HEK293 (cell line): ENCODE measurements at regions not wholly inside any gene's neighbourhood (a gene's known extent, or its start where the extent isn't known, plus 50 kb on each side); places are given as distances from the start of the nearest gene placed in this dataset.

Experiments used
- CTCF ChIA-PET: fragments of 350-600 bp; formaldehyde crosslinking; extraction: SDS; loops from one replicate; lab custom pipeline; 2021; ENCODE audit warnings: antibody characterized with exemption; lab: Yijun Ruan, JAX
- POLR2A ChIA-PET: fragments of 300-600 bp; formaldehyde crosslinking; extraction: SDS; loops from one replicate; lab custom pipeline; 2020; ENCODE audit warnings: antibody characterized with exemption, inconsistent platforms; lab: Yijun Ruan, JAX
- H3K27ac ChIP-seq: fragments of 200-500 bp; sonication (Bioruptor generic); 2 replicates; pipeline ENCODE4 v1.5.1; 2014; ENCODE audit warnings: low read depth, low read length, control low read depth, inconsistent platforms; ENCODE audit errors: extremely low read depth
- H3K36me3 ChIP-seq, 2 experiments: fragments of 200-500 bp in 1 of 2; sonication (Bioruptor generic) in 1 of 2; 1 replicate in 1 of 2; 2 replicates in 1 of 2; pipeline ENCODE4 v1.5.1; 2014 to 2017; ENCODE audit warnings: inconsistent platforms in 2 of 2, low read length in 2 of 2; ENCODE audit not compliant: control insufficient read depth in 2 of 2, insufficient read depth in 1 of 2
- H3K4me1 ChIP-seq: fragments of 200-500 bp; sonication (Bioruptor generic); 2 replicates; pipeline ENCODE4 v1.5.1; 2014; ENCODE audit warnings: mild to moderate bottlenecking, low read length, inconsistent platforms; ENCODE audit not compliant: control insufficient read depth, insufficient read depth
- H3K4me3 ChIP-seq: 2 replicates; pipeline ENCODE4 v1.5.1; 2011; ENCODE audit warnings: low read depth, mild to moderate bottlenecking, control low read depth, low read length, moderate library complexity
- H3K9me3 ChIP-seq: fragments of 200-500 bp; sonication (Bioruptor generic); 2 replicates; pipeline ENCODE4 v1.5.1; 2014; ENCODE audit warnings: low read depth, low read length, inconsistent platforms; ENCODE audit not compliant: control insufficient read depth, insufficient read depth
- BCL6B ChIP-seq: fragments of 450-650 bp; formaldehyde crosslinking; IDR thresholded peaks from 2 replicates; pipeline ENCODE4 v1.5.1; 2017; ENCODE audit warnings: missing biosample characterization, missing genetic modification characterization
- GLIS2 ChIP-seq: fragments of 450-650 bp; formaldehyde crosslinking; IDR thresholded peaks from 2 replicates; pipeline ENCODE4 v1.5.1; 2016; ENCODE audit warnings: missing biosample characterization, missing genetic modification characterization
- MZF1 ChIP-seq: fragments of 450-650 bp; formaldehyde crosslinking; IDR thresholded peaks from 2 replicates; pipeline ENCODE4 v1.5.1; 2017; ENCODE audit warnings: missing biosample characterization, missing genetic modification characterization, borderline replicate concordance
- PBX3 ChIP-seq: sonication (generic); formaldehyde crosslinking; IDR thresholded peaks from 2 replicates; pipeline ENCODE4 v1.8.1; 2022; ENCODE audit warnings: mild to moderate bottlenecking, moderate library complexity, missing genetic modification reagents
- REPIN1 ChIP-seq: fragments of 450-650 bp; formaldehyde crosslinking; IDR thresholded peaks from 2 replicates; pipeline ENCODE4 v1.5.1; 2017; ENCODE audit warnings: missing biosample characterization, missing genetic modification characterization, low read depth
- SETDB1 ChIP-seq: IDR thresholded peaks from one replicate; pipeline ENCODE4 v1.6.1; 2017; ENCODE audit warnings: mild to moderate bottlenecking, low read length, moderate library complexity, mixed read lengths; ENCODE audit not compliant: insufficient read length
- SP7 ChIP-seq: fragments of 450-650 bp; formaldehyde crosslinking; IDR thresholded peaks from 2 replicates; pipeline ENCODE4 v1.5.1; 2016; ENCODE audit warnings: missing biosample characterization, missing genetic modification characterization
- TCF7L2 ChIP-seq: IDR thresholded peaks from 2 replicates; pipeline ENCODE4 v1.6.1; 2011; ENCODE audit warnings: low read depth, mild to moderate bottlenecking, inconsistent platforms, low read length, moderate library complexity, borderline replicate concordance
- TRIM28 ChIP-seq: IDR thresholded peaks from 2 replicates; pipeline ENCODE4 v1.6.1; 2011; ENCODE audit warnings: low read length, control low read depth, borderline replicate concordance
- ZNF133 ChIP-seq: fragments of 450-650 bp; formaldehyde crosslinking; IDR thresholded peaks from 2 replicates; pipeline ENCODE4 v1.5.1; 2016; ENCODE audit warnings: missing biosample characterization, missing genetic modification characterization
- ZNF174 ChIP-seq: fragments of 450-650 bp; formaldehyde crosslinking; IDR thresholded peaks from 2 replicates; pipeline ENCODE4 v1.5.0; 2017; ENCODE audit warnings: missing biosample characterization, mild to moderate bottlenecking, missing genetic modification characterization
- ZNF19 ChIP-seq: fragments of 450-650 bp; formaldehyde crosslinking; IDR thresholded peaks from 2 replicates; pipeline ENCODE4; 2016; ENCODE audit warnings: missing biosample characterization, missing genetic modification characterization, low read depth
- ZNF2 ChIP-seq: fragments of 450-650 bp; formaldehyde crosslinking; IDR thresholded peaks from 2 replicates; pipeline ENCODE4 v1.5.1; 2016; ENCODE audit warnings: missing biosample characterization, missing genetic modification characterization
- ZNF202 ChIP-seq: fragments of 450-650 bp; formaldehyde crosslinking; IDR thresholded peaks from 2 replicates; pipeline ENCODE4 v1.5.1; 2016; ENCODE audit warnings: missing biosample characterization, missing genetic modification characterization, borderline replicate concordance
- ZNF223 ChIP-seq: fragments of 450-650 bp; formaldehyde crosslinking; IDR thresholded peaks from 2 replicates; pipeline ENCODE4 v1.5.1; 2016; ENCODE audit warnings: missing biosample characterization, missing genetic modification characterization
- ZNF302 ChIP-seq: fragments of 450-650 bp; formaldehyde crosslinking; IDR thresholded peaks from 2 replicates; pipeline ENCODE4 v1.5.1; 2016; ENCODE audit warnings: missing biosample characterization, missing genetic modification characterization, low read depth
- ZNF394 ChIP-seq: fragments of 450-650 bp; formaldehyde crosslinking; IDR thresholded peaks from 2 replicates; pipeline ENCODE4 v1.5.1; 2016; ENCODE audit warnings: missing biosample characterization, missing genetic modification characterization, mild to moderate bottlenecking, moderate library complexity, borderline replicate concordance
- ZNF433 ChIP-seq: fragments of 450-650 bp; formaldehyde crosslinking; IDR thresholded peaks from 2 replicates; pipeline ENCODE4 v1.5.1; 2016; ENCODE audit warnings: missing biosample characterization, missing genetic modification characterization, low read depth
- ZNF560 ChIP-seq: fragments of 450-650 bp; formaldehyde crosslinking; IDR thresholded peaks from 2 replicates; pipeline ENCODE4 v1.5.1; 2017; ENCODE audit warnings: missing biosample characterization, missing genetic modification characterization, borderline replicate concordance
- ZNF600 ChIP-seq: fragments of 450-650 bp; formaldehyde crosslinking; IDR thresholded peaks from 2 replicates; pipeline ENCODE4 v1.5.1; 2016; ENCODE audit warnings: missing biosample characterization, missing genetic modification characterization
- ZNF610 ChIP-seq: fragments of 450-650 bp; formaldehyde crosslinking; IDR thresholded peaks from 2 replicates; pipeline ENCODE4 v1.5.1; 2016; ENCODE audit warnings: missing biosample characterization, missing genetic modification characterization, borderline replicate concordance
- ZNF639 ChIP-seq: fragments of 450-650 bp; formaldehyde crosslinking; IDR thresholded peaks from 2 replicates; pipeline ENCODE4 v1.5.1; 2016; ENCODE audit warnings: missing biosample characterization, missing genetic modification characterization
- ZNF707 ChIP-seq: fragments of 450-650 bp; formaldehyde crosslinking; IDR thresholded peaks from 2 replicates; pipeline ENCODE4 v1.5.1; 2016; ENCODE audit warnings: missing biosample characterization, missing genetic modification characterization
- ZNF768 ChIP-seq: fragments of 450-650 bp; formaldehyde crosslinking; IDR thresholded peaks from 2 replicates; pipeline ENCODE4 v1.5.1; 2018; ENCODE audit warnings: missing biosample characterization, mild to moderate bottlenecking, missing genetic modification characterization
- ZNF830 ChIP-seq: fragments of 450-650 bp; IDR thresholded peaks from 2 replicates; pipeline ENCODE4 v1.5.0; 2018; ENCODE audit warnings: missing biosample characterization, missing genetic modification characterization, low read depth, mild to moderate bottlenecking, moderate library complexity
- ZSCAN23 ChIP-seq: fragments of 450-650 bp; formaldehyde crosslinking; IDR thresholded peaks from 2 replicates; pipeline ENCODE4 v1.5.1; 2016; ENCODE audit warnings: missing biosample characterization, missing genetic modification characterization
- TF ChIP-seq, protein P1 (sequence below): fragments of 450-650 bp; formaldehyde crosslinking; IDR thresholded peaks from 2 replicates; pipeline ENCODE4 v1.5.1; 2017; ENCODE audit warnings: missing biosample characterization, mild to moderate bottlenecking, missing genetic modification characterization, moderate library complexity

DNA sequence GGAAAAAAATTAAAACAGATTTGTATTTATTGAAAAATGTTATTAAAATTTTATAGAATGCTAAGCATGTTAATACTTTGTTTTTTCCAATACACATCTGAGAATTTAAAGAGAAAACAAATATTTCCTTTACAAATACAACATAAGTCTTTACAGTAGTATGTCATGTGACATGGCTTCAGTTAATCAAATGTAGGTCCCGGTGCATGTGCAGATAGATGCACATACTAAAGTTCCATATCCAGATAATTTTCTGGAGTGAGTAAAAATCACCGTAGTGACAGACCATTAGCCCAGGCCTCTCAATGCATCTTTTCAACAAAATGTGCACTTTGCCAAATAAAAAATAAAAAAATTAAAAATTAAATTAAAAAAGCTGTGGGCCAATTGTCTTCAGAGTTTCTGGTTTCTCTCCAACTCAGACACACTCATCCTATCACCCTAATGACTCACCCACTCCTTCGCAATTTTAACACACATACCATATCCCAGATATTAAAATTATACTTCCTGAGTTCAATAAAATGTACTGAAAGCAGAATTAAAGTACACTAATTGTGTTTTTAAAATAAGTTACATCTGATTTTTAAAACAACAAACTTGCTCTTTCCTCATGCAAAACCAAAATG is 508.1 kb downstream of the NR2F1-AS1 start:
- POLR2A ChIA-PET = no interaction called here
- no peaks in the 10 kb centered on the region for H3K9me3 ChIP-seq
- H3K36me3 ChIP-seq = no peaks in the 10 kb centered on the region
- no peak overlapping the region for H3K4me3 ChIP-seq
- H3K27ac ChIP-seq = no peak overlapping the region
- CTCF ChIA-PET = no interaction called here
- no peaks in the 10 kb centered on the region for H3K4me1 ChIP-seq
- TF ChIP-seq, protein P1, sequence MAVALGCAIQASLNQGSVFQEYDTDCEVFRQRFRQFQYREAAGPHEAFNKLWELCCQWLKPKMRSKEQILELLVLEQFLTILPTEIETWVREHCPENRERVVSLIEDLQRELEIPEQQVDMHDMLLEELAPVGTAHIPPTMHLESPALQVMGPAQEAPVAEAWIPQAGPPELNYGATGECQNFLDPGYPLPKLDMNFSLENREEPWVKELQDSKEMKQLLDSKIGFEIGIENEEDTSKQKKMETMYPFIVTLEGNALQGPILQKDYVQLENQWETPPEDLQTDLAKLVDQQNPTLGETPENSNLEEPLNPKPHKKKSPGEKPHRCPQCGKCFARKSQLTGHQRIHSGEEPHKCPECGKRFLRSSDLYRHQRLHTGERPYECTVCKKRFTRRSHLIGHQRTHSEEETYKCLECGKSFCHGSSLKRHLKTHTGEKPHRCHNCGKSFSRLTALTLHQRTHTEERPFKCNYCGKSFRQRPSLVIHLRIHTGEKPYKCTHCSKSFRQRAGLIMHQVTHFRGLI (tag by site-specific recombination) = no peak
- TF ChIP-seq ZSCAN23 (tag by site-specific recombination) (no peak), SP7 (no peak), MZF1 (tag by site-specific recombination) (no peak), ZNF223 (no peak), ZNF830 (tag by site-specific recombination) (no peak), BCL6B (no peak), ZNF133 (tag by site-specific recombination) (no peak), ZNF202 (tag by site-specific recombination) (no peak), ZNF174 (tag by site-specific recombination) (no peak), REPIN1 (no peak)

DNA sequence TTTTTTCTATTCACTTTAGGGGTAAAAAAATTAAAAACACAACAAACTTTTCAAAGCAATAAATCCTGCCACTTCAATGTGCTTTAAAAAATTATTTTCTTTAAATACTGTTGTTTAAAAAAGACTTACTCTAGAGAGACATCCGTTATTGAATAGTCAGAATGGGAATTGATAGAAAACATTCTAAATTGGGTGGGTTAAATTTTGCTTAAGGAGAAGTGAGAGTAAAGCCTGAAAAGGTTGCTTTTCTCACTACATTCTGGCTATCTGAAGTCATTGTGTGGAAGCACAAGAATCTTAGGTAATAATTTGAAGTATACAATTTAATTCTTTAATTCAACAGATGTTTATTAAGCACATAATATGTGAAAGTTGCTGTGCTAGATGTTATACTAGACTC is 509.3 kb downstream of the NR2F1-AS1 start:
- H3K27ac ChIP-seq = no peak overlapping the region
- no peaks in the 10 kb centered on the region for H3K4me1 ChIP-seq
- ChIA-PET POLR2A (no interaction called here), CTCF (no interaction called here)
- no peak overlapping the region for H3K4me3 ChIP-seq
- H3K36me3 ChIP-seq = no peaks in the 10 kb centered on the region
- no peaks in the 10 kb centered on the region for H3K9me3 ChIP-seq
- no peak for TF ChIP-seq ZNF707 (tag by site-specific recombination)
- TF ChIP-seq BCL6B = no peak

GRCh38 chr5:93070938-93071337 is 510.1 kb downstream of the NR2F1-AS1 start:
- H3K9me3 ChIP-seq = no peaks in the 10 kb centered on the region
- H3K4me3 ChIP-seq = no peak overlapping the region
- H3K4me1 ChIP-seq = no peaks in the 10 kb centered on the region
- POLR2A ChIA-PET = no interaction called here
- no peak overlapping the region for H3K27ac ChIP-seq
- CTCF ChIA-PET = no interaction called here
- no peaks in the 10 kb centered on the region for H3K36me3 ChIP-seq
- TF ChIP-seq ZNF394 (tag by site-specific recombination) = no peak
- TF ChIP-seq ZNF560 (tag by site-specific recombination) = no peak
- no peak for TF ChIP-seq GLIS2 (tag by site-specific recombination)
- TF ChIP-seq ZNF2 (tag by site-specific recombination) = no peak
- no peak for TF ChIP-seq TRIM28
- no peak for TF ChIP-seq SETDB1
- no peak for TF ChIP-seq ZNF768 (tag by site-specific recombination)
- no peak for TF ChIP-seq PBX3
- TF ChIP-seq ZNF600 = no peak
- no peak for TF ChIP-seq ZNF433
- no peak for TF ChIP-seq ZNF639 (tag by site-specific recombination)
- no peak for TF ChIP-seq ZNF610 (tag by site-specific recombination)
- TF ChIP-seq ZSCAN23 (tag by site-specific recombination) = no peak
- no peak for TF ChIP-seq ZNF19 (tag by site-specific recombination)
- TF ChIP-seq TCF7L2 = no peak
- no peak for TF ChIP-seq ZNF302
